OCI-LY1 (cell line): ENCODE measurements at regions not wholly inside any gene's neighbourhood (a gene's known extent, or its start where the extent isn't known, plus 50 kb on each side); places are given as distances from the start of the nearest gene placed in this dataset.

Experiments used
- H2AFZ ChIP-seq: fragments of 200-600 bp; sonication (generic), shearing (Covaris generic); 2 replicates; pipeline ENCODE4 v1.6.0; 2014; ENCODE audit warnings: antibody characterized with exemption, mild to moderate bottlenecking, low read length
- H3F3A ChIP-seq: fragments of 200-600 bp; sonication (generic), shearing (Covaris generic); 2 replicates; pipeline ENCODE4 v1.6.0; 2014; ENCODE audit warnings: mild to moderate bottlenecking, antibody characterized with exemption, low read length, moderate library complexity; ENCODE audit not compliant: insufficient read depth
- H3K27ac ChIP-seq: fragments of 200-600 bp; sonication (generic); 2 replicates; pipeline ENCODE4 v1.5.1; 2014; ENCODE audit warnings: low read length, mixed run types, mild to moderate bottlenecking, low read depth; ENCODE audit not compliant: poor library complexity, severe bottlenecking
- H3K27me3 ChIP-seq: fragments of 200-600 bp; sonication (generic); 2 replicates; pipeline ENCODE4 v1.6.0; 2014; ENCODE audit warnings: antibody characterized with exemption, mild to moderate bottlenecking, low read length, moderate library complexity; ENCODE audit not compliant: insufficient read depth
- H3K36me3 ChIP-seq: fragments of 200-600 bp; sonication (generic); 2 replicates; pipeline ENCODE4 v1.6.1; 2014; ENCODE audit warnings: mild to moderate bottlenecking, antibody characterized with exemption, low read length, moderate library complexity, mixed read lengths; ENCODE audit not compliant: insufficient read depth
- H3K4me1 ChIP-seq: fragments of 200-600 bp; sonication (generic); 2 replicates; pipeline ENCODE4 v1.5.1; 2014; ENCODE audit warnings: mild to moderate bottlenecking, low read length, moderate library complexity; ENCODE audit not compliant: insufficient read depth, severe bottlenecking
- H3K4me2 ChIP-seq: fragments of 200-600 bp; sonication (generic), shearing (Covaris generic); 2 replicates; pipeline ENCODE4 v1.6.1; 2014; ENCODE audit warnings: low read length
- H3K4me3 ChIP-seq: fragments of 200-600 bp; sonication (generic); 2 replicates; pipeline ENCODE4 v1.5.1; 2014; ENCODE audit warnings: low read length, low read depth, mild to moderate bottlenecking, mixed read lengths; ENCODE audit not compliant: poor library complexity, severe bottlenecking
- H3K79me2 ChIP-seq: fragments of 200-600 bp; shearing (Covaris generic); 2 replicates; pipeline ENCODE4 v1.6.1; 2016; ENCODE audit warnings: mixed run types, low read length, mixed read lengths; ENCODE audit not compliant: insufficient read depth
- H3K9ac ChIP-seq: fragments of 200-600 bp; sonication (generic), shearing (Covaris generic); 2 replicates; pipeline ENCODE4 v1.6.1; 2014; ENCODE audit warnings: mild to moderate bottlenecking, low read length, mixed read lengths
- H3K9me2 ChIP-seq: fragments of 200-600 bp; sonication (generic), shearing (Covaris generic); 2 replicates; pipeline ENCODE4 v1.6.1; 2014; ENCODE audit warnings: low read depth, mild to moderate bottlenecking, low read length, mixed read lengths
- H3K9me3 ChIP-seq: fragments of 200-600 bp; shearing (Covaris generic); 2 replicates; pipeline ENCODE4 v1.6.1; 2014; ENCODE audit warnings: low read length, mixed read lengths
- H4K20me1 ChIP-seq: fragments of 200-600 bp; sonication (generic), shearing (Covaris generic); 2 replicates; pipeline ENCODE4 v1.6.0; 2016; ENCODE audit warnings: mild to moderate bottlenecking, low read length; ENCODE audit not compliant: insufficient read depth
- EZH2 ChIP-seq: fragments of 200-600 bp; sonication (generic), shearing (Covaris generic); IDR thresholded peaks from 2 replicates; pipeline ENCODE4 v1.8.0; 2017; ENCODE audit warnings: borderline replicate concordance, mixed run types, mild to moderate bottlenecking, antibody characterized with exemption, low read length, moderate library complexity, mixed read lengths
- TF ChIP-seq, protein P1 (sequence below): fragments of 200-600 bp; sonication (generic), shearing (Covaris generic); IDR thresholded peaks from 2 replicates; pipeline ENCODE4 v1.5.1; 2017; ENCODE audit warnings: mild to moderate bottlenecking, antibody characterized with exemption, low read length, moderate library complexity, mixed read lengths

DNA sequence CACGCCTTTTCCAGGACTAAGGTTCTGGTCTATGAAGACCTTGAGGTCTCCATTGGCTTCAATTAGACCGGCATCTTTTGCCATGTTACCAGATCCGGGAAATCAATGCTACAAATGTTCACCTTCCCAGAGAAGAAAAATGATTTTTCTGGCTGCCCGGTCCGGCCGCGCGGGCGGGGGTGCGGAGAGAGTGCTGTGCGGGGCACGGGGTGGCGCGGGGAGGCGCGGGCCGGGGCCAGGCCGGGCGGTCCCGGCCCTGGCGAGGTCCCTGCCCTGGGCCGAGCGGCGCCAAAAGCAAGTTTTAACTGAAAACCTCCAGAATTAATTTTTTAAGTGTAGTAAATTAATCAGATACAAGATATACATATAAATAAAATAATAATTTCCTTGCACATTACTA lies 128.2 kb downstream of the MINAR1 start:
- Histone ChIP-seq H3K9ac (no peak overlapping the region), H3K4me2 (no peak overlapping the region), H3K9me3 (no peaks in the 10 kb centered on the region), H3K27ac (no peak overlapping the region), H3K4me1 (no peaks in the 10 kb centered on the region), H3K36me3 (no peaks in the 10 kb centered on the region), H3F3A (no peaks in the 10 kb centered on the region), H3K79me2 (no peaks in the 10 kb centered on the region), H2AFZ (no peak overlapping the region), H4K20me1 (no peaks in the 10 kb centered on the region), H3K9me2 (no peaks in the 10 kb centered on the region), H3K27me3 (no peaks in the 10 kb centered on the region), H3K4me3 (no peak overlapping the region)
- TF ChIP-seq, protein P1, sequence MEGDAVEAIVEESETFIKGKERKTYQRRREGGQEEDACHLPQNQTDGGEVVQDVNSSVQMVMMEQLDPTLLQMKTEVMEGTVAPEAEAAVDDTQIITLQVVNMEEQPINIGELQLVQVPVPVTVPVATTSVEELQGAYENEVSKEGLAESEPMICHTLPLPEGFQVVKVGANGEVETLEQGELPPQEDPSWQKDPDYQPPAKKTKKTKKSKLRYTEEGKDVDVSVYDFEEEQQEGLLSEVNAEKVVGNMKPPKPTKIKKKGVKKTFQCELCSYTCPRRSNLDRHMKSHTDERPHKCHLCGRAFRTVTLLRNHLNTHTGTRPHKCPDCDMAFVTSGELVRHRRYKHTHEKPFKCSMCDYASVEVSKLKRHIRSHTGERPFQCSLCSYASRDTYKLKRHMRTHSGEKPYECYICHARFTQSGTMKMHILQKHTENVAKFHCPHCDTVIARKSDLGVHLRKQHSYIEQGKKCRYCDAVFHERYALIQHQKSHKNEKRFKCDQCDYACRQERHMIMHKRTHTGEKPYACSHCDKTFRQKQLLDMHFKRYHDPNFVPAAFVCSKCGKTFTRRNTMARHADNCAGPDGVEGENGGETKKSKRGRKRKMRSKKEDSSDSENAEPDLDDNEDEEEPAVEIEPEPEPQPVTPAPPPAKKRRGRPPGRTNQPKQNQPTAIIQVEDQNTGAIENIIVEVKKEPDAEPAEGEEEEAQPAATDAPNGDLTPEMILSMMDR, result no peak
- TF ChIP-seq EZH2, result no peak

DNA sequence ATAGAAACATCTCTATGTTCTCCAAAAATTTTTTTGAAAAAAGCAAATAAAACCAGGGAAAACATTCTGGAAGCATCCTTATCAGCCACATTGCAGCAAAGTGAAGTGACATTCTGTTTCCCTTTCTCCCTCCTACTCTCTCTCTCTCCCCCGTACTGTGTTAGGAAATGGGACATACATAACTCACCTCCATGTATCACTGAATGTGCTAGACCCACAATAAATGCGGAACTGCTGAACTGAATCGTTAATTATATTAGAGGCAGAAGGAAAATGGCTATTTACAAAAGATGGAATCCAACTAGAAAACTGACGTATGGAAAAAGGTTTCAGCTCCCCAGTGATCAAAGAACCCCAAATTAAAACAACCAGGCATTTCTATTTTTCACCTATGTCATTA lies 129.8 kb downstream of the MINAR1 start:
- Histone ChIP-seq H4K20me1 (no peaks in the 10 kb centered on the region), H3K9ac (no peak overlapping the region), H3K4me2 (no peak overlapping the region), H3K9me2 (no peaks in the 10 kb centered on the region), H2AFZ (no peak overlapping the region), H3K36me3 (no peaks in the 10 kb centered on the region), H3K27me3 (no peaks in the 10 kb centered on the region), H3K4me3 (no peak overlapping the region), H3K27ac (no peak overlapping the region), H3K4me1 (no peaks in the 10 kb centered on the region), H3K9me3 (no peaks in the 10 kb centered on the region), H3K79me2 (no peaks in the 10 kb centered on the region), H3F3A (no peaks in the 10 kb centered on the region)
- TF ChIP-seq, protein P1, result no peak
- TF ChIP-seq EZH2, result no peak

DNA sequence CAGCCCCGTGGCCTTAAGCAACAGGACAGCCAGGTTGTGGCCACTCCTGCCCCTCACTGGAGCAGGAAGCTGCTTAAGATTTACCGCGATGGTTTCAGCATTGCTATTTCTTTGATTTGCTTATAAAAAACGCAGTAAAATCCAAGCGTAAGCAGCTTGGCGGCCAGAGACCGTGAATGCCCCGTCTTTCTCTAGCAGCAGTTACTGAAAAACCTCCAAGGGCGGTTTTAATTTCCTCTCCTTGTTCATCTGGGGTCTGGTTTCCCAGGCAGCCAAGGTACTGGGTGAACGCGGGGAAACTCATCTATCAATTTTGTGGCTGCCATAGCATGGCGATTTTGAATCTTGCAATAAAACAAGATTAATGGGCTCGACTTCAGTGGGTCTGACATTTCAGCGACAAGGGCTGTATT lies 130.3 kb downstream of the MINAR1 start:
- Histone ChIP-seq H2AFZ (no peak overlapping the region), H3K9ac (no peak overlapping the region), H3K27me3 (no peaks in the 10 kb centered on the region), H3K4me1 (no peaks in the 10 kb centered on the region), H3K36me3 (no peaks in the 10 kb centered on the region), H3K9me2 (no peaks in the 10 kb centered on the region), H4K20me1 (no peaks in the 10 kb centered on the region), H3K9me3 (no peaks in the 10 kb centered on the region), H3K4me2 (no peak overlapping the region), H3F3A (no peaks in the 10 kb centered on the region), H3K27ac (no peak overlapping the region), H3K79me2 (no peaks in the 10 kb centered on the region), H3K4me3 (no peak overlapping the region)
- TF ChIP-seq, protein P1, result no peak
